ENCODE measurements at regions not wholly inside any gene's neighbourhood (a gene's known extent, or its start where the extent isn't known, plus 50 kb on each side); places are given as distances from the start of the nearest gene placed in this dataset.

DNA sequence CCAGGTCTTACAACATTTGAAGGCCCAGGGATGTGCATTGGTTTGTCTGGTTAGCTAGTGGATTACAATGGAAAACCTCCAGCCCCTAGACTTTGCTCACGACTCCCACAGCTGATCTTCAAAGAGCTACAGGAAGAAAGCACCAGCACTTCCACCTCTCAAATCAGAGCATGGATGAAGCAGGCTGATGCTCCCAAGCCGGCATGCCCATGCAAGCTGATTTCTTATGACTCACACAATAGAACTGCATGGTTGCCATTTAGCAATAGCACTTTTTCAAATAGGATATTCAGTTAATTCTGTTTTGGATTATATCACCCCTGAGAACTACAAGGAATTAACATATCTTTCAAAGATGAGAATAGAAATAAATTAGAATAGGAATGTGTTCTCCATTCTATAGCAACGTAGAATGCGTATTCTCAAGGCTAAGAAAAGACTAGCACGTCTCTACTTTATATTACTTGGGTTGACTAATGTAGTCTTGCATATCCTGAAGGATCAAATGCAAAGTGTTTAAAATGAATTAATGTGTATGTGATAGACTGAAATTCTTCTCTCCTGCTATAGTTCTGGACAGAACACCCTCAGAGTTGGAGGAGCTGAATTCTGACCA lies 292.4 kb downstream of the TRIB2 start:
- Histone ChIP-seq H2AFZ (ENCODE audit: insufficient read depth, low read depth, low read length, poor library complexity, severe bottlenecking) (no peak overlapping the region), H3K4me2 (replicated peaks; ENCODE audit: low read depth, low read length, poor library complexity, severe bottlenecking) (no peak overlapping the region), H3K36me3 (replicated peaks in 1 of 2; ENCODE audit: control extremely low read depth in 1 of 2, control insufficient read depth in 1 of 2, extremely low read depth in 1 of 2, insufficient read depth in 2 of 2, low read length in 1 of 2) (no peaks in the 10 kb centered on the region), H3K27ac (ENCODE audit: low read length in 2 of 2) (no peak overlapping the region), H4K20me1 (ENCODE audit: control insufficient read depth, insufficient read depth, low read length, poor library complexity, severe bottlenecking) (no peaks in the 10 kb centered on the region), H3K27me3 (replicated peaks in 1 of 4; ENCODE audit: control extremely low read depth in 1 of 4, control insufficient read depth in 3 of 4, insufficient read depth in 4 of 4, low read length in 3 of 4) (peaks cover 0 to 3% (median 0%) of the 10 kb centered on the region in 4 experiments), H3K4me1 (ENCODE audit: control insufficient read depth in 2 of 2, insufficient read depth in 2 of 2, low read length in 2 of 2) (peaks cover 0 to 3% of the 10 kb centered on the region in 2 donors), H3K4me3 (ENCODE audit: control extremely low read depth in 1 of 5, extremely low read depth in 1 of 5, insufficient read depth in 1 of 5, low read depth in 2 of 5, low read length in 4 of 5) (no peak overlapping the region), H3K9me3 (ENCODE audit: control extremely low read depth in 1 of 3, control insufficient read depth in 2 of 3, insufficient read depth in 1 of 3, low read length in 2 of 3) (no peaks in the 10 kb centered on the region), H3K79me2 (ENCODE audit: control insufficient read depth, insufficient read depth, low read length) (no peaks in the 10 kb centered on the region), H3K9ac (ENCODE audit: low read length) (no peak overlapping the region)
- H3K27me3 Mint-ChIP-seq: peaks cover 33% of the 10 kb centered on the region
- TF ChIP-seq, protein P1, sequence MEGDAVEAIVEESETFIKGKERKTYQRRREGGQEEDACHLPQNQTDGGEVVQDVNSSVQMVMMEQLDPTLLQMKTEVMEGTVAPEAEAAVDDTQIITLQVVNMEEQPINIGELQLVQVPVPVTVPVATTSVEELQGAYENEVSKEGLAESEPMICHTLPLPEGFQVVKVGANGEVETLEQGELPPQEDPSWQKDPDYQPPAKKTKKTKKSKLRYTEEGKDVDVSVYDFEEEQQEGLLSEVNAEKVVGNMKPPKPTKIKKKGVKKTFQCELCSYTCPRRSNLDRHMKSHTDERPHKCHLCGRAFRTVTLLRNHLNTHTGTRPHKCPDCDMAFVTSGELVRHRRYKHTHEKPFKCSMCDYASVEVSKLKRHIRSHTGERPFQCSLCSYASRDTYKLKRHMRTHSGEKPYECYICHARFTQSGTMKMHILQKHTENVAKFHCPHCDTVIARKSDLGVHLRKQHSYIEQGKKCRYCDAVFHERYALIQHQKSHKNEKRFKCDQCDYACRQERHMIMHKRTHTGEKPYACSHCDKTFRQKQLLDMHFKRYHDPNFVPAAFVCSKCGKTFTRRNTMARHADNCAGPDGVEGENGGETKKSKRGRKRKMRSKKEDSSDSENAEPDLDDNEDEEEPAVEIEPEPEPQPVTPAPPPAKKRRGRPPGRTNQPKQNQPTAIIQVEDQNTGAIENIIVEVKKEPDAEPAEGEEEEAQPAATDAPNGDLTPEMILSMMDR (IDR thresholded peaks at IDR 0.05): no peak
- TF ChIP-seq EZH2 (IDR thresholded peaks at IDR 0.05; ENCODE audit: borderline replicate concordance, insufficient read depth, low read depth, low read length, poor library complexity, severe bottlenecking): no peak
- ChIA-PET POLR2A (no interaction called here), CTCF (interaction anchor here (0.6 to 5.0 kb wide), 5 partner anchors 293 to 1531 kb away, joined by 3 to 95 read pairs (median 5); partner anchors contain the start of gene TRIB2)
- intact Hi-C loops (cut with micrococcal nuclease): loop anchor here (10.0 kb wide), 1 partner anchor 1314 kb away; no protein-coding TSS in a partner anchor
- no peak overlapping the region for H3K27ac Mint-ChIP-seq
- no peaks in the 10 kb centered on the region for H3K9me3 Mint-ChIP-seq (ENCODE audit: insufficient read depth)
- WGBS (ENCODE audit: insufficient coverage): no CpG with 5 or more reads among the region's 5 CpGs
- no peak overlapping the region for H3K4me3 Mint-ChIP-seq
- no peak for ATAC-seq (ENCODE audit: low read depth)
- peaks cover 2% of the 10 kb centered on the region for H3K4me1 Mint-ChIP-seq
- no peak for DNase-seq

DNA sequence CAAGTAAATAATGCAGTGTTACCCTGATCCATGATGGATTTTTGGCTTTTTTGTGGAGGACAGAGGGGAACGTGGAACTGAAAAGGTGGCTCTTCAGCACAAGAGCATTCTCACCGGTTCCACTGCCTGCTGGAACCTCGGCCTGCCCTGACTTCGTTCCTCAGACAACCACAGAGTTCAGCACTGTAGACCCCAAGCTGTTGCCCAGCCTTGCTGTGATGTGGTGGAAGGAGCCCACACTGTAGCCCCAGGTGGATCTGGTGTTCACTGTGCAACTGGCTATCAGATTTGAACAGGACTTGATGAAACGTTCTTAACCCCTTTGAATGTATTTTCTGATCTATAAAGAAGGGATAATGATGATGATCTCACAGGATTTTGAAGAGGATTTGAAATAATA lies 293.5 kb downstream of the TRIB2 start:
- Histone ChIP-seq H4K20me1 (ENCODE audit: control insufficient read depth, insufficient read depth, low read length, poor library complexity, severe bottlenecking) (no peaks in the 10 kb centered on the region), H3K4me1 (ENCODE audit: control insufficient read depth in 2 of 2, insufficient read depth in 2 of 2, low read length in 2 of 2) (peaks cover 0 to 3% of the 10 kb centered on the region in 2 donors), H3K4me3 (ENCODE audit: control extremely low read depth in 1 of 5, extremely low read depth in 1 of 5, insufficient read depth in 1 of 5, low read depth in 2 of 5, low read length in 4 of 5) (no peak overlapping the region), H3K36me3 (replicated peaks in 1 of 2; ENCODE audit: control extremely low read depth in 1 of 2, control insufficient read depth in 1 of 2, extremely low read depth in 1 of 2, insufficient read depth in 2 of 2, low read length in 1 of 2) (no peaks in the 10 kb centered on the region), H3K4me2 (replicated peaks; ENCODE audit: low read depth, low read length, poor library complexity, severe bottlenecking) (no peak overlapping the region), H2AFZ (ENCODE audit: insufficient read depth, low read depth, low read length, poor library complexity, severe bottlenecking) (no peak overlapping the region), H3K79me2 (ENCODE audit: control insufficient read depth, insufficient read depth, low read length) (no peaks in the 10 kb centered on the region), H3K9ac (ENCODE audit: low read length) (no peak overlapping the region), H3K27me3 (replicated peaks in 1 of 4; ENCODE audit: control extremely low read depth in 1 of 4, control insufficient read depth in 3 of 4, insufficient read depth in 4 of 4, low read length in 3 of 4) (peaks cover 0 to 13% (median 0%) of the 10 kb centered on the region in 4 experiments), H3K9me3 (ENCODE audit: control extremely low read depth in 1 of 3, control insufficient read depth in 2 of 3, insufficient read depth in 1 of 3, low read length in 2 of 3) (no peaks in the 10 kb centered on the region), H3K27ac (ENCODE audit: low read length in 2 of 2) (no peak overlapping the region)
- H3K27me3 Mint-ChIP-seq: peaks cover 37% of the 10 kb centered on the region
- WGBS (ENCODE audit: insufficient coverage): 84% methylated on average over 4 of the region's 5 CpGs
- CTCF ChIA-PET: interaction anchor here (1.2 kb wide), 1 partner anchor 294 kb away, joined by 4 read pairs; the partner anchor contains the start of gene TRIB2
- TF ChIP-seq, protein P1 (IDR thresholded peaks at IDR 0.05): no peak
- no peak for TF ChIP-seq EZH2 (IDR thresholded peaks at IDR 0.05; ENCODE audit: borderline replicate concordance, insufficient read depth, low read depth, low read length, poor library complexity, severe bottlenecking)
- intact Hi-C loops (cut with micrococcal nuclease): no loop called here
- DNase-seq (no peak), ATAC-seq (ENCODE audit: low read depth) (no peak)
- peaks cover 2% of the 10 kb centered on the region for H3K4me1 Mint-ChIP-seq
- POLR2A ChIA-PET: no interaction called here
- H3K9me3 Mint-ChIP-seq (ENCODE audit: insufficient read depth): no peaks in the 10 kb centered on the region
- H3K4me3 Mint-ChIP-seq: no peak overlapping the region
- no peak overlapping the region for H3K27ac Mint-ChIP-seq

Data from B cell (primary cell).